Activated effector memory CD4-positive, alpha-beta T cell treated with Interleukin-2 at 50 U/mL for 16 hours (primary cell): ENCODE measurements at regions not wholly inside any gene's neighbourhood (a gene's known extent, or its start where the extent isn't known, plus 50 kb on each side); places are given as distances from the start of the nearest gene placed in this dataset.

Source experiments
- DNase-seq: peaks from one replicate; pipeline ENCODE4 v3.0.0-alpha.2; 2020

- DNase-seq = no peak
Measured at GRCh38 chr11:122345586-122345985, 229.6 kb upstream of the BLID start.

DNA sequence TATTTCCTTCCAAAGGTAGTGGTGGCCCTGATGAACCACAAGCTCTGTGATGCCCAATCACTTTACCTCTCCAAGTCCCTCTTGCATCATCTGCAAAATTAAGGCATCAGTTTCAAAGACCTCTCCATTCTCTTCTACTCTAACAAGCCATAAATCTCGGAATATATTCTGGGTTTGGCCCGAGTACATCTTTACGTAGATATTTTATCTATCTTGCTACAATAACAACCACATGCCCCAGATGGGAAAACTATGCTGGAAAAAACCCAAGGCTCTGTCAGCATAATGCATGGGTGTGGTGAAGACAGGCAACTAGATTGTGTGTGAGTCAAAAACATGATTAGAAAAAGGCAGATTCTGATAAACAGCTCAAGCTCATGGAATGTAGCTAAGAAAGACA, 228.2 kb upstream of the BLID start:
- DNase-seq = no peak

- DNase-seq = no peak
Measured at GRCh38 chr11:122343210-122343609, 227.2 kb upstream of the BLID start.

GRCh38 chr11:122342089-122342744, 226.2 kb upstream of the BLID start:
- DNase-seq = no peak

DNA sequence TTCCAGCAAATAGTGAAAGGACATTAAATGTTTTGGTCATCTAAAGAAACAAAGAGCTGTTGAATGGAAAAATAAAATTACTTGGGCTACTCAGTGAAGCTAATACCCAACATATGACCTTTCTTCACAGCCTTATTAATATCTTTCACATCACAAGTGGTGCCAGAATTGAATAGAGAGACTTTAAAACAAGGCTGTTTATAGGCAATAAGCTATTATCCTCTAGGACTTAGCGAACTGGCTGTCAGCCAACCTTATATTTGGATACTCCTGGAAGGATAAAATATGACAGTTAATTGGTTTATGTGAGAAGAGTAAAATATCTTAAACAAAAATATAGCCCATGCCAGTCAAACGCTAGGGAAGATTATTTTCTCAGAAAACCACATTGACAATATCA, 225.5 kb upstream of the BLID start:
- no peak for DNase-seq

- DNase-seq = no peak
Measured at GRCh38 chr11:122340607-122341290, 224.7 kb upstream of the BLID start.

DNA sequence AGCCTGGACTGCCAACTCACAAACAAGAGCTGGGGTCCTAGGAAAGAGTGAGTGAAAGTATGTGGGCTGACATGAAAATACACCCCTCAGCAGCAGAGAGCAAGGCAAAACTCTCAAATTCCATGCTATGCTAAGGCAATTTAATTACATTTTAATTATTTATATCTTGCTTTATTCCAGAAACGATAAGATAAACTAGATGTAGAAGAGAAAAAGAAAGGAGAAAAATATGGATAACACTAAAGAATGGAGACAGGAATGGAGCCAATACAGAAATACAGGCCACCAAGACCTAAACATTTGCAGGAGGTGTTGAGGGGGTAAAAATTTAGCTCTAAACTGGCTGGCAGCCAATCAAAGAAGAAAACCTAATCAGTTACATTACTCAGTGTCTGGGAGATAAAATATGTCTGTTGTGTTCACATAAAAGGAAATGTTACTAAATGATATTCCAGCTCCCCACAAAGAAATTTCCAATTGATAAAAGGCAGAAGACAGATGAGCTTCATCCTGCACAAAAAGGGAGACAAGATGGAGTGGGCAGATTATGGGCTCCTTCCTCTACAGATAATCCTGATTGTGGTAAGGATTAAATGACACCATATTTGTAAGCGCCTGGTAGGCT, 223.5 kb upstream of the BLID start:
- DNase-seq = no peak

DNA sequence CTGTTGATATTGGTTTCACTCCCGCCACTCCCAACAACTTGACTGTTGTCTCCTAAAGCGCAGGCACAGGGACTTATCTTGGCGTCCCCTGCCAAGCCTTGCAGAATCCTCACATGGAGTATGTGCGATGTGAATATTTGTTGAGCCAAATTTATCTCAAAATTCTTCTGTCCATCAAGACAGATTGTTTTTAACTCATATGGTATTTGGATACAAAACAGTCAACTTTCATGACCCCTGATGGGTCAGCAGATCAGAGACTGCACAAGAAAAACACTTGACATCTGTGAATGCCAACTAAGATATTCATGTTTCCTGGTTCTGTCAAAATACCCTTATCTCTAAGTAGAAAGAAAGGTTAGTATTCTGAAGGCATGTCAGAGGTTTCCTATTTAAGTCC, 221.7 kb upstream of the BLID start:
- DNase-seq = no peak

DNA sequence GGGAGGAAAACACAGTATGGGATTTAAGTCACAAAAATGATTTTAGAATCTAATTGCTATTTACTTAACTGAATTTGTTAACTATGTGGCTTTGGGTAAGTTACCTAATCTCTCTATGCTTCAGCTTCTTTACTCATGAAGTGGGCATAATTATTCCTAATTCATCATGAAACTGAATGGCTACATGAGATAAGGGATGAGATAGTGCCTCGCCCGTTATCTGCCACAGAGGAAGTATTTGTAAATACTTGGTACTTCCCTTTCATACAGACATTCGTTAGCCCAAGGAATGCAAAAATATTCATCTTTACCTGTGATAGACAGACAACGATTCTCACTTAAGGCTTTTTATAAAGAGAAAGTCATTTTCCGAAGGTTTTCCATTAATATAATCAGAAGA, 221.2 kb upstream of the BLID start:
- DNase-seq = no peak

- DNase-seq = no peak
Measured at GRCh38 chr11:122336706-122337105, 220.7 kb upstream of the BLID start.

- no peak for DNase-seq
Measured at GRCh38 chr11:122334546-122335339, 218.7 kb upstream of the BLID start.

GRCh38 chr11:122333467-122333866, 217.5 kb upstream of the BLID start:
- no peak for DNase-seq

GRCh38 chr11:122331079-122331478, 215.1 kb upstream of the BLID start:
- no peak for DNase-seq

DNA sequence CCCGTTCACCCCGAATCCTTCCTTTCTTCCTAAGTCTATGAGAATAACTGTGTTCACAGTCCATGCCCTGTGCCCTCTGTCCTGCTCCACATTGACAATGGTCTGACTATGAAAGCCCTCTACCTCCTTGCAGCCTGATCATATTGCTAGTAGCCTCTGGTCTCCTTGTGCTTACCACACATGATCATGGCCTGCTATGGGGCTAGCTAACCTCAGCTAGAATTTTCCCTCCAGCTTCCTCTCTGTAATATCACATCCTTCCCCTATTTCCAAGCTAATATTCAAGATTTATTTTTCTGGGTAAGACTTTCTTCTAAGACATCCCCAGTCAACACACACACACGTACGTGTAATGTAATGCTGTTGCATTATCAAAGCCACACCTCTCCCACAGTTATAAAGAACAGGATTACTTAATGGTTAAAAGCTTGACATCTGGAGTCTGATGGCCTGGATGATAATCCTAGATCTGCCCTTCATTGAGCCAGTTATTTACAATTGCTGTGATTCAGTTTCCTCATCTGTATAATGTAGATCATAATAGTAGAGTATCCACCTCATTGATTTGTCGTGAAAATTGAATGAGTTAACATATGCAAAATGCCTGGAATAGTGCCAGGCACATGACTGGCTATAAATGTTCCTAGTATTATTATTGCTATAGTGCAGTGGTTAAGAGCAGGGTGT, 214.4 kb upstream of the BLID start:
- no peak for DNase-seq

DNA sequence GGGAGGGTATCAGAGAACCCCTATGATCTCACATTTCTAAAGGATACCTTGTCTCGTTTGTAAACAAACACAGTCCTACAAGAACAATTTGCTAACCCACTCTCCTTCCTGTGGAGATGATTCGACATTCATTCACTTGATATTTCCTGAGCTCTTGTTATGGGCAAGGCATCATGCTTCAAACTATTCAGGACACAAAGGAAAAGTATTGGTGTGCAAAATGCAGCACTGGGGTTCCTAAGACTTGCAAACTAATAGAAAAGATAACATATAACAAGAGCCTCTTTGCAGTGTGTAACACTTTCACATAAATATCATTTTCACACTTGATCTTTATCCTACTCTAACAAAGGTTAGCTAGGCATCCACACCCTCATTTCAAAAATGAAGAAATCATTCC, 211.5 kb upstream of the BLID start:
- DNase-seq = no peak

DNA sequence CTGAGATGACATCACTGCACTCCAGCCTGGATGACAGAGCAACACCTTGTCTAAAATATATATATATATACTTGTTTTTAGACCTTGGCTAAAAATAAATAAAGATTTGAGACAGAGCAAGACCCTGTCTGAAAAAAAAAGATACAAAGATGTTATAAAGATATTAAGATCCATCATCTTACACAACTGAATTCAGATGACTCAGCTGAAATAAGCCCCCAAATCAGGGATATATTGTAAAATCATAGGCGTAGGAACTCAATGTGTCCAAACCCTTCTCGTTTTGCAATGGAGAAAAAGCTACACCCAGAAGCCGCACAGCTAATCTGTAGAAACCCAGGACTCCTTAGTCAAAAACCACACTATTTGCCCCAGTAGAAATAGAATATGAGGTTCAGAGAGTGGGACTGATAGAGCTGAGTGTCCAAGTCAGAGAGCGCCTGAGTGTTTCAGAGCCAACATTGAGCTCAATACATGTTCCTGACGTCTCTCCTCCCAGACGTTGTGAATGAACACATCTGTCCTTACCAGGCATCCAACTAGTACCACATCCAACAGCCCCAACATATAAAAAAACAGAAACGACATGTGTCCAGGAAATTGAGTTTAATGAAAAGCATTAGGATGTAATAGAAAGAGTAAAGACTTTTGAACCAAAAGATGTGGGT, 207.9 kb upstream of the BLID start:
- no peak for DNase-seq

DNA sequence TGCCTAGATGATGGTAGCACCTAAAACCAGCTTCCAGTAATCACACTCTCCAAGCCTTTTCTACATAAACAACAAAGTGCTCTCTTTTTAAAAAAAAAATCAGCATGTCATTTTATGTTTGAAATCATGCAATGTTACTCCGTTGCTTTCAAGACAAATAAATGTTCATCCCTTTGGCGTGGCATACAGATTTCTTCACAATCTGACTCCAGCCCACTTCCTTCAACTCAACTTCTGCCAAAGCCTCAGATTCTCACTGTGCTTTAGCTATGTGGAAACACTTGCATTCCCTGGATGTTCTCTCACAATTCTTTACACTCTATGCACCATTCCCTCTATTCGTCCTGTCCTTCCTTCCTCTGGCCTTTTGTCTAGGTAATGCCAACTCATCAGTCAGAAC, 206.3 kb upstream of the BLID start:
- DNase-seq = no peak

DNA sequence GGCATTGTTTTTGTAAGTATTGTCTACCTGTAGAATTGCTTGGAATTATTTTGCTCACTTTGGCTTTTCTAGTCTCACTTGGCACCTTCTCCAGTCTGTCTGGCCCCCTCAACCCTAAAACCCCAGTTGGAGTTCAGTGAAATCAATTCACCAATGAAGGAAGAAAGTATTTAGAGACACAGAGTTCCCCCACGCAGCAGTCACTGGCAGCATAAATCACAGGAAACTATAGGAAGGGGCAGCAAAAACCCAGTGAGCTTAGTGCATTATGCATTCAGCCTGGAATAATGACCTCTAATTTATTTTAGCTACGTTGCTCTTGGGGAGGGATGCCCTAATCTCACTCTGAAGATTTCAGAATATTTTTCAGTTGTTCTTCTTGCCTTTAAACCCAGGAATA, 204.7 kb upstream of the BLID start:
- no peak for DNase-seq

DNA sequence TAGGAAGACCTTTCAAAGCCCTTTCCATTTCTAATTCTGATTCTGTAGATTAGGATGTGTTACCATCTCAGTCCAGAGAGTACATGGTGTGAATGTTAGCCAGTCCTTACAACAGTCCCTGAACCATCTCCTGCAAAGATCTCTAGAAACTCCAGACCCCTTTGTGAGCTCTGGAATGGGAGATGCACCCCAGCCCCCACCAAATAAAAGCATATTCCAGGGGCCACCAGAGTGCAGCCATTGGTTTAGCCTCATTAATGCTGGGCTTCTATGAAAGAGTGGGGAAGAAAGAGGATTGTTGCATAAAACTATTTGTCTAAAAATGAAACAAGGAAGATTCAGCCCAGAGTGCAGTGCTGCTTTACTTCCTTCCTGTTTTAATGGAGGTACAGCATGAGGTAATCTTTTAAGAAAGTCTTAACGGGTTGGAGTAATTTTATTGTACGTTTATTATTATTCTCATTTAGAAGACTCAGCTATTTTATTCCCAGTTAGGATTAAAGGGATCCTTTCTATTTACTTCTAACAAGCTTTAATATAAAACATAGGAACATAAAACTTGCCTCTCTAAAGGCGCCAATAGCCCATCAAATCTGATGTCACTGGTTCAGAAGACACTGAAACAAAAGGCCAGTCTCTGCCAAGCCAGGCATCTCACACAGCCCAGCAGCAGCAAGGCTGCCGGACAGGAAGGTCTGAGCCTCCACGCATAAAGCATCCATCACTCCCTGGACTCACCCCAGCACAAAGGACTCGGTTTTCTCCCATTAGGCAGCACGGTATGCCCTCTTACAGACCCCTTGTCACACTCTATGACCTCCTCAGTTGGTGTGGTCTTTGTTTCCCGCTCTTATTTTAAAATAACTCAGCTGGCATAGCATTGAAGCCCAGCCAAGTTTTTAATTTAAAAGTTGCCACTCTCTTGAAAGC, 203.9 kb upstream of the BLID start:
- DNase-seq = no peak

DNA sequence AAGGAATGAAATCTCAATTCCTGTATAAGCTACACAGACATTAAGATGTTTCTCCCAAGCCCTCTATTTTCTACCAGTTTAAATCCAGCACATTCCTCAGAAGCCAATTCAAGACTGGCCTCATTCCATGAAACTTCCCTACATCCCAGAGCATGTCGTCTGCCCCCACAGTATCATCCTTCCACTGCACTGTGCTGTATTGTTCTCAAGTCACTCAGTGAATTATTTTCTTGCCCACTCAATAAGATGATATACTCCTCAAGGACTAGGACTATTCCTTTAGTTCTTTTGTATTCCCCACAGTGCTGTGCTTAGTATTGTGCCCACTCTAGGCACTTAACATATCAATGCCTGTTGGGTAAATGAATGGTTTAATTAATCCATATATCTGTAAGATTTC, 203.1 kb upstream of the BLID start:
- DNase-seq = no peak

GRCh38 chr11:122317305-122317704, 201.3 kb upstream of the BLID start:
- DNase-seq = no peak
